GM23338 (cell line): ENCODE measurements at regions not wholly inside any gene's neighbourhood (a gene's known extent, or its start where the extent isn't known, plus 50 kb on each side); places are given as distances from the start of the nearest gene placed in this dataset.

ENCODE experiments used
- CREB1 ChIP-seq: fragments of 250-450 bp; sonication (Bioruptor Pico); IDR thresholded peaks from 2 replicates; pipeline ENCODE4 v1.5.0; 2020; ENCODE audit warnings: low read depth, mild to moderate bottlenecking, moderate library complexity
- CTCF ChIP-seq, 2 experiments: fragments of 200-600 bp in 1 of 2; sonication (generic) in 1 of 2; conservative IDR thresholded peaks; 2 replicates each; pipeline versions ENCODE4 v1.5.1 to v1.6.1; 2016 to 2017; ENCODE audit warnings: antibody characterized with exemption in 2 of 2, low read depth in 2 of 2, mild to moderate bottlenecking in 2 of 2, moderate library complexity in 1 of 2
- ETS1 ChIP-seq: IDR thresholded peaks from 2 replicates; pipeline ENCODE4 v1.6.1; 2016; ENCODE audit warnings: antibody characterized with exemption
- EZH2 ChIP-seq: fragments of 200-600 bp; sonication (generic); IDR thresholded peaks from one replicate; pipeline ENCODE4 v1.8.0; 2017; ENCODE audit warnings: antibody characterized with exemption, mild to moderate bottlenecking, low read depth; ENCODE audit not compliant: unreplicated experiment
- EZH2phosphoT487 ChIP-seq: fragments of 200-600 bp; sonication (generic); IDR thresholded peaks from one replicate; pipeline ENCODE4 v1.8.1; 2018; ENCODE audit warnings: antibody characterized with exemption; ENCODE audit not compliant: unreplicated experiment
- JUNB ChIP-seq: IDR thresholded peaks from one replicate; pipeline ENCODE4 v1.6.1; 2016; ENCODE audit warnings: antibody characterized with exemption; ENCODE audit not compliant: unreplicated experiment
- NANOG ChIP-seq: IDR thresholded peaks from 2 replicates; pipeline ENCODE4 v1.6.1; 2016; ENCODE audit warnings: antibody characterized with exemption, borderline replicate concordance
- POLR2AphosphoS5 ChIP-seq: IDR thresholded peaks from 2 replicates; pipeline ENCODE4 v1.6.1; 2016; ENCODE audit warnings: antibody characterized with exemption, low read depth
- REST ChIP-seq: IDR thresholded peaks from one replicate; pipeline ENCODE4 v1.6.1; 2018; ENCODE audit warnings: antibody characterized with exemption; ENCODE audit not compliant: unreplicated experiment
- ZNF114 ChIP-seq: fragments of 250-450 bp; sonication (Bioruptor Pico); IDR thresholded peaks from 2 replicates; pipeline ENCODE4 v1.5.0; 2020; ENCODE audit warnings: mild to moderate bottlenecking, moderate library complexity

GRCh38 chr5:85663708-85664031, 954.1 kb upstream of the COX7C start:
- TF ChIP-seq CTCF (conservative IDR thresholded peaks at IDR 0.05; ENCODE audit: low read depth in 2 of 2) (no peak), EZH2 (no peak), POLR2AphosphoS5 (no peak), REST (no peak), JUNB (no peak), CREB1 (CRISPR knock-in tag) (no peak), ETS1 (no peak), EZH2phosphoT487 (no peak), ZNF114 (no peak), NANOG (no peak)
